ENCODE measurements at regions not wholly inside any gene's neighbourhood (a gene's known extent, or its start where the extent isn't known, plus 50 kb on each side); places are given as distances from the start of the nearest gene placed in this dataset.

DNA sequence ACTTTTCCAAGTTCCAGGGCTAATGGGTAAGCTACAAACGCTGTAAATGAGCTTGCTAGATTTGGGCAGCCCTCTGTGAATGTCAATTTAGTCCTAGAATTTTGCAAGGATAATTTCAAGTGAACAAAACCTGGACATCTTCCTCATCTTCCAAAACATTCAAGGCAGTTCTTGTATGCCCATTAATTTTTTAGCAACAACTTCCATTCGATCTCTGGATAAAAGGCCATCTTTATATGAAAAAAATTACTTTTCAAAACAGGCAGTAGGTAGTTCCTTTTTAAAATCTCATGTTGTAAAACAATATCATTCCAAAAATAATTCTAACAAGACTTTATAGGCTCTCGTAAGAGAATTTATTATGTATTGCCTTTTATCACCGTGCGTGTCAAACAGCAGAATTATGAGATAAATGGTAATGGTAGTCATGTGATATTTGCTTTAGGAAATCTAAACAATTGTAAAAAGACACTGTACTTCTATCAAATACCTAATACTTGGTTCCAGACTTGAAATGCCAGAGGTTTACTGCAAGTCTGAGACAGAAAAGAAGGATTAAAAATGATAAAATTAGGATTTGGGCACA, 143.7 kb upstream of the NRP1 start:
- no peak for TF ChIP-seq CTCF (IDR thresholded peaks at IDR 0.05)
- TF ChIP-seq POLR2A (IDR thresholded peaks at IDR 0.05), result no peak
